ENCODE measurements at regions not wholly inside any gene's neighbourhood (a gene's known extent, or its start where the extent isn't known, plus 50 kb on each side); places are given as distances from the start of the nearest gene placed in this dataset.

DNA sequence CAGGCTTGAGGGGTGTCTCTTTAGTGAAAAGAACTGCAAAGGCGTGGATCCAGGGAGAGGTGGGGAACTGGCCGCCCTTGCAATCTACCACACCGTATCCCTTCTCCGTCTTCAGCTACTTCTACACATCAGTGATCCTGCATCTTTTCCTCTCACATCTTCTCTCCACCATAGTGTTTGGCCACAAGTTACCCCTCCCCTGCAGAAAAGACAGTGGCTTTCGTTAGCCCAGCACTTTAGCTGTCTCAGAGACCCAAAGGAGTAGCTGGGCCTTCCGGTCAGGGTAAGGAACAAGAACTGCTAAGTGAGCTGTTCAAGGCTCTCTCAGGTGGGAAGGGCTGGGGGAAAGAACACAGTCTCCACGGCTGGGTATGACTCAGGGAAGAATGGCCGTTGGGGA is 158.4 kb downstream of the NDUFA12 start:
- intact Hi-C loops (cut with DNase I): no loop called here
- no peaks in the 10 kb centered on the region for H3K36me3 ChIP-seq (replicated peaks in 1 of 2)
- no peak overlapping the region for H3K27ac ChIP-seq
- no peaks in the 10 kb centered on the region for H3K9me3 ChIP-seq (replicated peaks in 1 of 3)
- H3K4me1 ChIP-seq (replicated peaks in 1 of 2): no peaks in the 10 kb centered on the region
- DNase-seq: no peak
- TF ChIP-seq CTCF (IDR thresholded peaks at IDR 0.05): no peak
- no peak for TF ChIP-seq POLR2A (IDR thresholded peaks at IDR 0.05)
- no peak overlapping the region for H3K4me3 ChIP-seq
- 80 to 90% (median 84%) methylated on average over 8 of the region's 8 CpGs for WGBS, 4 donors
- no peaks in the 10 kb centered on the region for H3K27me3 ChIP-seq

DNA sequence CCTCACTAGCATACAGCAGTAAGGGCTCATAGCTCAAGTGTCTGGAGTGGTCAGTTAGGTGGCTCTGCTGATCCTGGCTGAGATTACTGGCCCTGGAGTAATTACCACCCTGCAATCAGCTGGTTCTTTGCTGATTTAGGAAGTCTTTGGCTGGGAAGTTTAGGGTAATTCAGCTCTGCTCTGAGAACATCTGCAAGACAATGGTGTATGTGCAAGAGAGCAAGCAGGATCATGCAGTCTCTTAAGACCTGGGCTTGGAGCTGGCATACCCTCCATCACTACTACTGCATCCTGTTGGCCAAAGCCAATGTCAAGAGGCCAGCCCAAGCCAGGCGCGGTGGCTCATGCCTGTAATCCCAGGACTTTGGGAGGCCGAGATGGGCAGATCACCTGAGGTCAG is 159.0 kb downstream of the NDUFA12 start:
- Histone ChIP-seq H3K27ac (no peak overlapping the region), H3K36me3 (replicated peaks in 1 of 2) (no peaks in the 10 kb centered on the region), H3K4me1 (replicated peaks in 1 of 2) (no peaks in the 10 kb centered on the region), H3K27me3 (no peaks in the 10 kb centered on the region), H3K4me3 (no peak overlapping the region), H3K9me3 (replicated peaks in 1 of 3) (no peaks in the 10 kb centered on the region)
- intact Hi-C loops (cut with DNase I): no loop called here
- DNase-seq: no peak
- TF ChIP-seq CTCF (IDR thresholded peaks at IDR 0.05) (no peak), POLR2A (IDR thresholded peaks at IDR 0.05) (no peak)
- 86 to 100% (median 93%) methylated on average over 2 to 3 of the region's 3 CpGs for WGBS, 4 donors

GRCh38 chr12:94841904-94842610 is 161.4 kb downstream of the NDUFA12 start:
- intact Hi-C loops (cut with DNase I): no loop called here
- H3K9me3 ChIP-seq (replicated peaks in 1 of 3): no peaks in the 10 kb centered on the region
- DNase-seq: no peak
- H3K27me3 ChIP-seq: no peaks in the 10 kb centered on the region
- 75 to 86% (median 79%) methylated on average over 5 of the region's 5 CpGs for WGBS, 4 donors
- H3K36me3 ChIP-seq (replicated peaks in 1 of 2): no peaks in the 10 kb centered on the region
- no peaks in the 10 kb centered on the region for H3K4me1 ChIP-seq (replicated peaks in 1 of 2)
- no peak overlapping the region for H3K4me3 ChIP-seq
- no peak overlapping the region for H3K27ac ChIP-seq
- TF ChIP-seq CTCF (IDR thresholded peaks at IDR 0.05) (no peak), POLR2A (IDR thresholded peaks at IDR 0.05) (no peak)

GRCh38 chr12:94841177-94841576 is 162.3 kb downstream of the NDUFA12 start:
- Histone ChIP-seq H3K4me1 (replicated peaks in 1 of 2) (no peaks in the 10 kb centered on the region), H3K27me3 (no peaks in the 10 kb centered on the region), H3K27ac (no peak overlapping the region), H3K9me3 (replicated peaks in 1 of 3) (no peaks in the 10 kb centered on the region), H3K4me3 (no peak overlapping the region), H3K36me3 (replicated peaks in 1 of 2) (no peaks in the 10 kb centered on the region)
- DNase-seq: no peak
- intact Hi-C loops (cut with DNase I): no loop called here
- TF ChIP-seq POLR2A (IDR thresholded peaks at IDR 0.05): no peak
- TF ChIP-seq CTCF (IDR thresholded peaks at IDR 0.05): no peak
- WGBS, 4 donors: 35 to 52% (median 50%) methylated on average over 2 to 3 of the region's 3 CpGs
